ENCODE measurements at regions not wholly inside any gene's neighbourhood (a gene's known extent, or its start where the extent isn't known, plus 50 kb on each side); places are given as distances from the start of the nearest gene placed in this dataset.

DNA sequence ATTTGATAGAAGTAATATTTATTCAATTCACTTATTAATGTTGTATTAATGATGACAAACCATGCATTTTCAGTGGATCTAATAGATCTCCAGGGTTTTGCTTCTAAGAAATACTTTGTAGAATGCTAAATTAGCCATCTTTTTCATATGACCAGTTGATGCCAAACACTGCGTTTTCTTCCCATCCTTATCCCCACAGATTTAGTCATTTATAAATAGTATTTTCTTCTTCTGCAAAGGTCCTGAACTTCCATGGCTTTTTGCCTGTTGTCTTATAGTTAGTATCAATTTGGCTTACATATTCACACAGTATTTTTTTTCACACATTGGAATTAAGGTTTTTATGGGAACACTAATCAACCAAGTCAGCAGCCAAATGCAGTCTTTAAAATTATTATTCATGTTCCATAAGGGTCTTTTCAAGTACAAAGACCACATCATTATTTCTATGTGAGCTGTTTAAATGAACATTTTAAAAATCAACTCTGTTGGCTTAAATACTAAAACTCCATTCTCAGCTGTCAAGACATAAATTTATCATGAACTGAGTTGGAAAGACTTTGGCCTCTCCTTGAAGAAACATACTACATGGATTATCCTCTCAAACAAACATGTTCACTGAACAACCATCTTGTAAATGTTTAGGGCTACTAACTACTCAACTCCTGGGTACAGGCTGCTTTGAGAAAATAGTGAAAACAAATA lies 1278.4 kb upstream of the FLRT2 start:
- no peak for TF ChIP-seq POLR2A (IDR thresholded peaks at IDR 0.05)
- TF ChIP-seq, protein P1, sequence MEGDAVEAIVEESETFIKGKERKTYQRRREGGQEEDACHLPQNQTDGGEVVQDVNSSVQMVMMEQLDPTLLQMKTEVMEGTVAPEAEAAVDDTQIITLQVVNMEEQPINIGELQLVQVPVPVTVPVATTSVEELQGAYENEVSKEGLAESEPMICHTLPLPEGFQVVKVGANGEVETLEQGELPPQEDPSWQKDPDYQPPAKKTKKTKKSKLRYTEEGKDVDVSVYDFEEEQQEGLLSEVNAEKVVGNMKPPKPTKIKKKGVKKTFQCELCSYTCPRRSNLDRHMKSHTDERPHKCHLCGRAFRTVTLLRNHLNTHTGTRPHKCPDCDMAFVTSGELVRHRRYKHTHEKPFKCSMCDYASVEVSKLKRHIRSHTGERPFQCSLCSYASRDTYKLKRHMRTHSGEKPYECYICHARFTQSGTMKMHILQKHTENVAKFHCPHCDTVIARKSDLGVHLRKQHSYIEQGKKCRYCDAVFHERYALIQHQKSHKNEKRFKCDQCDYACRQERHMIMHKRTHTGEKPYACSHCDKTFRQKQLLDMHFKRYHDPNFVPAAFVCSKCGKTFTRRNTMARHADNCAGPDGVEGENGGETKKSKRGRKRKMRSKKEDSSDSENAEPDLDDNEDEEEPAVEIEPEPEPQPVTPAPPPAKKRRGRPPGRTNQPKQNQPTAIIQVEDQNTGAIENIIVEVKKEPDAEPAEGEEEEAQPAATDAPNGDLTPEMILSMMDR (IDR thresholded peaks at IDR 0.05), result no peak
